GM21529 (cell line): ENCODE measurements at regions not wholly inside any gene's neighbourhood (a gene's known extent, or its start where the extent isn't known, plus 50 kb on each side); places are given as distances from the start of the nearest gene placed in this dataset.

Experiments
- ATAC-seq: cut with Tn5 transposase; IDR thresholded peaks from one replicate; pipeline ENCODE4 v1.9.1; 2021; ENCODE audit not compliant: unreplicated experiment

DNA sequence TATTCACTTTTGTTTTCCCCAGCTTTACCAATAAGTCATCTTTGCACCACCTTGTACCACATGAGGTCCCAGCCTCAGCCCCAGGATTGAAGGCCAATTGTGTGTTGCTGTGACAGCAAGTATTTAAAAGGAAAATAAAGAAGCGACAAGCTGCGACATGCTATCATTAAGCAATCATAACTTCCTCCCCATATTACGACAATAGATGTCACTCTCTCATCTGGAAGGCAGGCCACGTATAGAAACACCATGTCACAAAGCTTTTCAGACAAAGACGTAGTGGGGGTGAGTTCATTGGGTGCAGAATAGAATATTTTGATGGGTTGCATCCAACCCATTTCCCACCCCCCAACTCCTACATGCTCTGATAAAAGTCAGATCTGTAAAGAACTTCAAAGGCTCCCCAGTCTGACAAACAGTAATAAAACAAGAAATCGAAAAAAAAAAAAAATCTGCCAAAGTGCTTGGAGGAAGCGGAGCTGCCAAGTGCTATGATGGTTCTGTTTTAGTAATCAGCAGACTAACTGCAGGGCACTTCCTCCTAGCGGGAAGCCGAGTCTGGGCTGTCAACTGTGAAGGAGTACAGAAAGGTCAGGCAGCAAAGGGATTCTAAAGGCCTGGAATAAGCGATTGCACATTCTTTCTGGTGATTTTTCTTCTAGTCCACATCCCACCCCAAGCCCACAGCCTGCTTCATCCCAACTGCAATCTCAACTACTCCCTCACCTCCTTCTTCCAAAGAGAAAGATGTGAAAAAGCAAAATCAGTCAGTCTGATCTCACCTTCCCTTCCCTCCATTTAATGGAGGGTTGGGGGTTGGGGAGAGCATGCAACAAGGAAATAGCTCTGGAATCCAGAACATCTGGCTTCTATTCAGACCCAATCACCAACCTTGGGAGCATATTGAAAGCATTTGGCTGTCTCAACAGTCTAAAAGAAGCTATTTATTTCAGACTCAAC, 131.4 kb upstream of the UBASH3B start:
- no peak for ATAC-seq

DNA sequence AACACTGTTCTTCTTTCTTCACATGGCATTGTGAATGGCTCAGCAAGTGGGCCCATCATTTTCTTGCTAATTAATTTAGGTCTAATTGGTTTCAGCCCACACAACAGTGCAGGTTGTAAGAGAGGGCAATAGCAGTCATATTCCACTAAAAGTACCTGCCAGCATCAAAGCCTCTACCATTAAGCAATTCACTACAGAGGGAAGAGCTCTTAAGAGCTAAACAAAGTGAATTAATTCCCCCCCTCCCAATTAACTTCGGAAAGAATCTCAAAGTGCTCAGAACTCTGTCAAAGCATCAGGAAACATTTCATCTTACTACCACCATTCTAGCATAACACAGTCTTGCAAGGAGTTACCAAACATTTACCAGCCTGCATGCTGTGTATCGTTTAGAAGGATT, 133.9 kb upstream of the UBASH3B start:
- no peak for ATAC-seq

DNA sequence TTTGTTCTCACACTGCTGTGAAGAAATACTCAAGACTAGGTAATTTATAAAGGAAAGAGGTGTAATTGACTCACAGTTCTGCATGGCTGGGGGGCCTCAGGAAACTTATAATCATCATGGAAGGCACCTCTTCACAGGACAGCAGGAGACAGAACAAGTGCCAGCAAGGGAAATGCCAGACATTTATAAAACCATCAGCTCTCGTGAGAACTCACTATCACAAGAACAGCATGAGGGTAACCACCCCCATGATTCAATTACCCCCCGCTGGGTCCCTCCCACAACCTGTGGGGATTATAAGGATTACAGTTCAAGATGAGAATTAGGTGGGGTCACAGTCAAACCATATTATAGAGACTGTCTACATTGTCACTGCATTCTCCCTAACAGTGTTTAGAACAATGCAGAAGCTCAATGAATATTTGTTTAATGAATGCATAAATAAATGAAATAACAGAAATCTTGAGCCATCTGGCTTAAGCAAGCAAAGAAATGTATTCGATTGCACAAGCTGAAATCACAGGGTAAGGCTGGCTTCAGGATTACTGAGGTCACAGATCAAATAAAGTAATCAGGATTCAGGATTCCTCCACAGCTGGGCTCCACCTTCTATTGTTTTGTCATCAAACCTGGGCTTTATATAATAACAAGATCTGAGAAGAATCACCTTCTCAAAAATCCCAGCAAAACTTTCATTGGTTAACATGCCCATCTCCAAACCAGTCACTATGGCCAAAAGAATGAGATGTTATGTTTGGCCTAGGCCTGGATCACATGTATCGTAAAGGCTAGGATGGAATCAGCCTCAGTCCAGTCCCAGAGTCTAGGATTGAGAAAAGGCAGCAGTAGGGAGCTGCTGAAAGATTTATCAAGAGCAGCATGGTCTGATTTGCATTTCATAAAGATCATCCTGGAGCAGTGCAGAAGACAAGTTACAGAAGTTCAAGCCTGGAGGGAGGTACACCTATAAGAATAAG, 137.8 kb upstream of the UBASH3B start:
- ATAC-seq: no peak

DNA sequence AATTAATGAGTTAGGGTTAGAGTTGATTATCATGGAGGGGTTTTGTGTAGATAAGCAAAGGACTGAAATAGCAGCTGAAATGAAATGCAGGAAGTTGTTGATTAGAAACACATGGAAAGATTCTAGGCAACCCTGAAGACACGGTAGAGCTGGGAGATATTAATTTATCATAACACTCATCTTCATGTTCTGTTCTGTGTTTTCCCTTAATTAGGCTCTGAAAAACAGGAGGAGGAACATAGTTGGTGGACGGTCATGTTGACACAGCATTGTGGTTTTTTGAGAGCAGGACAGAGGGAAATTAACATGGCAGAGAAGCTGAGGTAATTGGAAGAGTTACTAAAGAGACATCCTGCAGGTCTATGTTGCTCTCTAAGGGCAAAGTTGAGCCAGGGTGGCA, 138.8 kb upstream of the UBASH3B start:
- no peak for ATAC-seq

DNA sequence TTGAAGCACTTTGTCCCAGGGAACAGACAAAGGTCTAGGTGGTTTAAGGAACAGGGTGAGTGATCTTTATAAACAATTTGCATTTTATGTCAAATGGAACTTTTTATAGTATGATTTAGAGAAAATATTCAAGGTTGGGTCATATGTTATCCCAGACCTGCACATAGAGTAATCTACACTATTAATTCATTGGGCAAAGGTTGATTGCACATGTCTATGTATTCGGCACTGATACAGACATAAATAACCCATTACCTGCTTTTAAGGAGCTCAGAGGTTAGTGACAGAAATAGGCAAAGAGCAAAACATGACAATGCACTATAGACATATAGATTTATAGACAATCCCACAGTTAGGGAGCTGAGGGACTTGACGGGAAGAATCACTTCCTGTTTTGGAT, 141.5 kb upstream of the UBASH3B start:
- no peak for ATAC-seq

DNA sequence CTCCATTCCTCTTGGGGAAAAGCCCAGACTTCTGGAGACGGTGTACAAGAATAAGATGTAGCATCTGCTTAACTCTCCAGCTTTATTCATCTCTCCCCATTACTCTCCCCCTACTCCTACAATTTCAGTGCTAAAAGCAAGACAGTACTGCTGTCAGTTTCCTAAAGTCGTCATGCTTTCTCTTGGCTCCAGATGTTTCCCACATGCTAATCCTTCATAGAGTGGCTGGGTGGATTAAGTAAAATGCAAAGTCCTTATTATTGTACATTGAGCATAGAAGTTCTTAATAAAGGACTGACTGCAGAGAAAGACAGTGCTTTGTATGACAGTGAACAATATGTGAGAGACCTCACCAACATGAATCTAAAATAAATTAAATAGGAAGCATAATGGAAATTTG, 142.2 kb upstream of the UBASH3B start:
- ATAC-seq: no peak

DNA sequence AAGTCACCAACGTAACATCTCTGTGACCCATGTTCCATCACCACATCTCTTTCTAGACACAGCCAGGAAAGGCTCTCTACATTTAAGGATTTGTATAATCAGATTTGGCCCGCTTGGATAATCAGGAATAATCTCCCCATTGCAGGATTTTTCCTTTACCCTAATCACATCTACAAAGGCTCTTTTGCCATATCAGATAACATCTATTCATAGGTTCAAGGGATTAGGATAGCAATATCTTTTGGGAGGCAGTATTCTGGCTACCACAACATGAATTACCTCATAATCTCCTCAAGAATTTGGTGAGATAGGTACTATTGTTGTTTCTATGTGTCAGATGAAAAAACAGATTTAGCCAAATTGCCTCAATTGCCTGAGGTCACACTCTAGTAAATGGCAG, 142.8 kb upstream of the UBASH3B start:
- no peak for ATAC-seq

DNA sequence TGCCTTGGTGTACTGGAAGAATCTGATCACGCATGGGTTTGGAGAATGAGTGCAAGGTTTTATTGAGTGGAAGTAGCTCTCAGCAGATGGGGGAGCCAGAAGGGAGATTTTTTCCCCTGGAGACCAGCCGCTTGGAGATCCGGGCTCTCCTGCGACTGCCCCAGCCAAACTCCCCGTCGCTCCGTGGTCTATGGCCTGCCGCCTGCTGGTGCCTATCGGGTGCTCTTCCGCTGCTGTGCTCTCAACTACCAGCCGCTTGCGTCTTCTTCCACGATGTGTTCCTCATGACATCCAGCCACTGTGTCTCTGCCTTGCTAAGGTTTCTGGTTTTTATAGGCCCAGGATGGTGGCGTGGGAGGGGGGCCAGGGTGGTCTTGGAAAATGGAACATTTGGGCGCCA, 145.6 kb upstream of the UBASH3B start:
- ATAC-seq: no peak

DNA sequence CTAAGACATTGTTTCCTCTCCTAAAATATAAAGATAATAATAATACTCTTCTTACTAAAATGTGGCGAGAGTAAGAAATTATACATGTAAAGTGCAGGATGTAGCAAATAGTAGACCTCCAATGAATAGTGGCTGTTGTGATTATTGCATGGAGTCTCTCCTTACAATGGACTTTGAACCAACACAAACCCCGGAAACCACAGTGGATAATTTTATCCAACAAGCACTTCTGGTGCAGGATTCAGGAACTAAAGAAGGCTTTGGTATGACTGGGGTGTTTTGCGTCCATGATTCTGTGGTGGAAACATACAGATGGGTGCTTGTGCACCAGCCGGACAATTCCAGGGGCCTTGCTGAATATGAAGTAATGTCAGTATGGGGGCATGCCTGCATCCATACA, 146.4 kb upstream of the UBASH3B start:
- no peak for ATAC-seq

DNA sequence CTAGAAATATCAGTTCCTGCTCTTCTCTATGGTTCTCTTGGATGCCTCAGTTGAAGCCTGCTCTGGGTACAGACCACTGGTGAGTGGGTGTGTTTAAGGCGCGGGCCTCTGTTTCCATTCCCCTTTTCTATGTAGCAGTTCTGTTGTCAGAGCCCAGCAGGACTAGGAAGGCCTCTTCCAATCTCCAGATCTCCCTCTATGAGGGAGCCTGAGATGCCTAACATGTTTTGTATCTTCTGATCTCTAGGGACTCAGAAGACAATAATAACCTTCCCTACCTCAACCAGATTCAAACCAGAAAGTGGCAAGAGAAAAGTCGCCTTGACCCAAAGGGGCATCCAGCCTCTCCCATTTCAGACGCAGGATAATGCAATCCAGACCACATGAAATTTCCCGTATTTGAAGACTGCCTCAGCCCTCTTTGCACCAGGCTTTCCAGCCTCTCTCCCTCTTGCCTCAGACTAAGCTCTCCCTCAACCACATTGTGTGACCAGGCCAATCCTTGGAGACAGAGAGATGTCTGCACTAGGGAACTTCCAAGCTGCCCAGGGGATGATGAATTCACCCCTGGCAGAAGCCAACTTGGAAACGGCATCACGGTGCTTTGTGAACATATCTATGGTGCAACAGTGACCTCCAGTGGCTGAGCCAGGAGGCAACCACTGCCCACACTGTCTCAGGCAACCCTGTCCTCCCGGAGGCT, 150.1 kb upstream of the UBASH3B start:
- ATAC-seq: peak; percentile 70

DNA sequence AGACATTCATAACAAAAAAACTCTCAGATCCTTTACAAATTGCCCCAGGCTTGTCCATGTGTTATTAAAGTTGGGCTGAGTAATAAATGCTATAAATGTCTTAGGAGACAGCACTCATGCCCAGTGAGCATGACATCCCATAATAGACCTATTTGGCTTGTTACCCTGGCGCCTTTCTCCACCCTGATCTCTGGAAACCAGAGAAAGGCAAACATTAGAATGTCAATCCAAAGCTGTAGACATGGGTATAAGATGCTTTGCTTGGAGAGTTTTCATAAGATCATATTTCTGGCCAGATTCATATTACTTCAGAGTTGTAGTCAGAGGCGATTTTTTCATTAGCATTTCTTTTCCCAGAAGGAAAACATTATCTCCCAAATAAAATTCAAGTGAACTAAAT, 161.3 kb upstream of the UBASH3B start:
- no peak for ATAC-seq

DNA sequence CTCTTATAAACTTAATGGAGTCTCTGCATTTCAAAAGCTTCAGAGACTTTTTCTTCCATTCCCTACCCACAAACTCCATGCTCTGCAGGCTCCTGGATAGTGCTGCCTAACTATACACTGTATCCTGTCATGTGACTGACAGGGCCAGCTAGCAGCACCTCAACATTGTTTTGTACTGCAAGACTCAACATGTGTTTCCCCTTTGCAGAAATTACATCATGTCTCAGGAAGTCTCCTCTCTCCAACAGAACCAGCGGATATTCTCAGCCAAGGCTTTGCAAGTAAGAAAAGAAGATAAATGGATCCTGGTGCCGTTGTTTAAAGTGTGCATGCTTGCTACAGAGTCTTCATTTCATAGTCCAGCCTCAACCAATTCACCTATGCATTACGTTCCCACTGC, 164.0 kb upstream of the UBASH3B start:
- no peak for ATAC-seq

DNA sequence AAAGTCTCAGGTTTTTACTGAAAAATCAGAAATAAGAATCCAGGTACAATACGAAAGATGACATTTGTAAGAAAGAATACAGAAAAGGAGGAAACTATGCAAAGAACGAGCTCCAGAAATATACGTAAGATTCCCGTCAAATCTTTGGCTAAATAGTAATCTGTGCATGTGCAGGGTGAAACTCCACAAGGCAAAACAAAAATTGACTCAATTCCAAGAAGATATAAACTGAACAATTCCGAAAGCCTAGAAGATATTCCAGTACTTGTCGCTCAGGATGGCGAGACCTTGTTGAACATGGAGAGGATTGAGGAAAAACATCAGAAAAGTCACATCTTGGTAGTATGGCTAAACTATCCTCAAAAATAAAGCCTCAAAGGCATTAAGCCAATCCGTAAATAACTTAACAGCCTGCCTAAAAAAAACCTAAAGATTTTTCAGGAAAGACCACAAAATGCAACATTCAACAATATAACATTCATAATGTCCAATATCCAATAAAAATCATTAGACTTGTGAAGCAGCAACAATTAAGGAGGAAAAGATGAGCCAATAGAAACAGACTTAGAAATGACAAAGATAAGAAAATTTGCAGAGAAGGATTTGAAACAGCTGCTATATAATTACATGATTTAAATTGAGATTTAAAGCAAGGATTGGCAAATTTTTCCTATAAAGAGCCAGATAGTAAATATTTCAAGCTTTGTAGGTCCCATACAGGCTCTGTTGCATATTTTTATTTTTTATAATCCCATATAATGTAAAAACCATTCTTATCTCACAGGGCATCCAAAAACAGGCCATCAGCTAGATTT, 166.4 kb upstream of the UBASH3B start:
- no peak for ATAC-seq

DNA sequence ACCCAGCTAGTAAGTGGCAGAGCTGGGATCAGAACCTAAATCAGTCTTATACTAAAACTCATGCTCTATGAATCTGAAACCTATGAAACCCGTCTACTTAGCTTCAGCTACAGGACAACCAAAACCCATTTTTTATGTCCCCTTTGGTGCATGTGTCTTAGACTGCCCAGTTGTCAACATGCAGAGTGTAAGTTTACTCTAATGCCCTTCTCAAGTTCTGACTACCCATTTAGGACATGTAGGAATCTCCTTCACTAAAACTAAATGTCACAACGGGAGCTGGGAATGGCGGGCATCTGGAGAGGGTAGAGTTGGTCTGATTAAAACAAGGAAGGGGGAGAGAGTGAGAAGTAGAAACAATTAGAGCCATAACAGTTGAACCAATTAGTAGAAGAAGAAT, 167.9 kb upstream of the UBASH3B start:
- no peak for ATAC-seq

DNA sequence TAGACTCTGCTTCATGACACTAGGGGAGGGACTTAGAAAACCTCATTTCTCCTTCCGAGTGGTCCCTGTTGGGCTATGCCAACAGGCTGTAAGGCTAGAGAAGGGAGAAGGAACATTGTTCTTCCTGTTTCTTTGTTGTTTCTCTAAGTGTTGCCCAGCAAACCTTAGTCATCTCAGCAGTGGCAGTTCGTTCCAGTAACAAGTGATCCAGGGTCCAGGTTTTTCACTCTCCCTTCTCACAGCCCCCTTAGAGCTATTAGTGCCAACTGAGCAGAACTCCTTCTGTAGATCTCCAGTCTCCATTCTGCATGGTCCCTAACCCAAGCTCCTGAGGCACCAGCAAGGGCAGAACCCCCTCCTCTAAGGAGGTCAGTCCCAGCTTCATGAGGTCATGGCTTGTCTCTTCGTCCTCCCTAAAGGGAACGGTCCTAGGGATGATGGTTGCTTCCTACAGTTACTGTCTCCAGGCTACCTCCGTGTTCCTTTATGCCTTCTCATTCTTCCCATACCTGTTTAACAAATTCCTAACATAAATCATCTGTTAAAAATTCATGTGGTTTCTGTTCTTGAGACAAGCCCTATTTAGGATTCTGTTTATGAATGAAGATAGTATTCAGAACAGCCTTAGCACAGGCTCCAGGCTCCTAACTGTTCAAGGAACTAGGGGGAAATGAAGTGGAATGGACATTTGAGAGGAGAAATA, 168.6 kb upstream of the UBASH3B start:
- ATAC-seq: no peak

DNA sequence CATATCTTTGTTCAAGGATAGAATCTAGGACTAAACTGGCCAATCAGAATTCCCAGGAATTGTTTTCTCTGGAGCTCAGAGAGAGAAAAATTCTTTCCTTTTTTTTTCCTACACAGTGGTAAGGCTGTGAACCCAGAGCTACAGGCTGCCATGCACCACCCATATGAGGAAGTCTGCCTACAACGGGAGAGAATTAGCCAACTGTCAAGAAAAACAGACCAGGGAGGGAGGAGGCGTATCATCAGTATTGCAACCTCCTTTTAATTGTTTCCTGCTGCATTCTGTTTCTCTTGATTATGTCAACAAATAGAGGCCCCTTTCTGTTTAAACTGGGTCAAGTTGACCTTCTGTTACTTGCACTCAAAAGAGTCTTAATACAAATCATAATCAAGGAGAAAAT, 176.5 kb upstream of the UBASH3B start:
- ATAC-seq: no peak

DNA sequence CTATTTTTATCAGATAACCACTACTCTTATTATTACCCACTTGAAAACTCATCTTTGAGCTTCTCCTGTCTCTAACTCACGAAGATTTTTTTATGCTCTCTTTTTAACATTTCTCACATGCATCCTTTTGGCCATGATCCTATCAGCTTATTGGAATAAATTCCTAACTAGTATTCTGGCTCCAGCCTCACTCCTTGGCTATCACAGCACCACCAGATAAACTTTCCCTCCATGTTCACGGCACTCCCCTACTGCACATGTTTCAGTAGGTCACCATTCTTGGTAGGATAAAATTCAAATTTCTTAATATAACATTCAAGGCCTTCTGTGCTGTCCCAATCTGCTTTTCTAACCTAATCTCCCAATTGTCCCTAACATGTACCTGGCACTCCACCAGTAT, 186.6 kb upstream of the UBASH3B start:
- ATAC-seq: no peak

DNA sequence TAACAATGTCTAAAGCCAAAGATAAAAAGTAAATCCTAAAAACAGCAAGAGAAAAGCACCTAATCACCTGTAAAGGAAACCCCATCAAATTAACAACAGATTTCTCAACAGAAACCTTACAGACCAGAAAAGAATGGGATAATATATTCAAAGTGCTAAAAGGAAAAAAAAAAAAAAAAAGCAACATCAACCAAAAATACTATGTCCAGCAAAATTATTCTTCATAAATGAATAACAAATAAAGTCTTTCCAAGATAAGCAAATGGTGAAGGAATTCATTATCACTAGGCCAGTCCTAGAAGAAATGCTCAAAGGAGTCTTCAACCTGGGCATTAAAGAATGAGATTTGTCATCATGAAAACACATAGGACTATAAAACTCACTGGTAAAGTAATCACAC, 192.0 kb upstream of the UBASH3B start:
- ATAC-seq: no peak

DNA sequence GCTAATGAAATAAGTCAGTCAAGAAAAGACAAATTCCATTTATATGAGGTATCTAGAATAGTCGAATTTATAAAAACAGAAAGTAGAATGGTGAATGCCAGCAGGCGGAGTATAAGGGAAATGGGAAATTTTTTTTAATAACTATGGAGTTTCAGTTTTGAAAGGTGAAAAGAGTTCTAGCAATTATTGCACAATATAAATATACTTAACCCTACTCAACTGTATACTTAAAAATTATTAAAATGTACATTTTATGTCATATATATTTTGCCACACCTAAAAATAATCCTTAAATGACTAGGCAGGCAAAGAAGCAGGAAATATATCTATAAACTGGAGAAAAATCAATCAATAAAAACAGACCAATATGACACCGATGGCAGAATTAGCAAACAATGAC, 196.5 kb upstream of the UBASH3B start:
- no peak for ATAC-seq

DNA sequence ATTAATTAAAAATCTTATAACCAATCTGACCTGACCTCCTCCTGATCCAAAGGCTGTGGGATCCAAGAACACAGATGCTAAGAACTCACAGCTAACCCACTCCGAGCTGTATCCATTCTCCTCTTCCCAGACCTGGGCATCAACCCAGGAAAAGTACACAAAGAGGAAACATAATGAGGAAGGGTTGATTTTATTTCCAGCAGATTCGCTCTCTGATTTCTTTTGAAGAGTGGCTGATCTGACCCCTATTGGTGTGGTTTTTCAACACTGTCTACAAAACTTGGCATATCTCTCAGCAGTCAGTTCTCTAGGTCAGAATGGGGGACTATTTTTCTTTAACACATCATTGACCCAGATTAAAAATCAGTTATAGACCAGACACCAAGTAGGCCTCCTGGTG, 201.9 kb upstream of the UBASH3B start:
- no peak for ATAC-seq
